PC-9 (cell line): ENCODE measurements at regions not wholly inside any gene's neighbourhood (a gene's known extent, or its start where the extent isn't known, plus 50 kb on each side); places are given as distances from the start of the nearest gene placed in this dataset.

Source experiments
- BruUV-seq: library from RNA; stranded (reverse); fragments of 400-500 nt; replicated peaks from 2 replicates; lab custom pipeline; 2021; lab: Mats Ljungman, UMichigan
- CTCF ChIA-PET: fragments of 300-600 bp; sonication (Branson Sonifier 250); formaldehyde crosslinking; loops from one replicate; lab custom pipeline; 2022; ENCODE audit warnings: antibody characterized with exemption; lab: Charles Lee
- POLR2A ChIA-PET: fragments of 300-600 bp; sonication (Branson Sonifier 250); formaldehyde crosslinking; loops from one replicate; lab custom pipeline; 2022; ENCODE audit warnings: antibody characterized with exemption; ENCODE audit not compliant: unreplicated experiment; lab: Charles Lee
- DNase-seq, 2 experiments: peaks; one replicate each; pipeline versions ENCODE4 v3.0.0 to v3.0.0-alpha.2; 2015 to 2022; ENCODE audit warnings: mixed read lengths in 1 of 2
- H2AFZ ChIP-seq: fragments of 200-600 bp; sonication (generic); 2 replicates; pipeline ENCODE4 v1.8.1; 2017; ENCODE audit warnings: antibody characterized with exemption
- H3F3A ChIP-seq: fragments of 200-600 bp; sonication (generic); 2 replicates; pipeline ENCODE4 v1.8.1; 2017; ENCODE audit warnings: antibody characterized with exemption, mild to moderate bottlenecking, low read depth; ENCODE audit not compliant: insufficient read depth
- H3K27ac ChIP-seq: fragments of 200-600 bp; sonication (generic); 2 replicates; pipeline ENCODE4 v1.6.1; 2016; ENCODE audit warnings: mixed run types
- H3K27me3 ChIP-seq: fragments of 200-600 bp; sonication (generic); 2 replicates; pipeline ENCODE4 v1.6.1; 2016; ENCODE audit warnings: low read depth, mixed run types; ENCODE audit not compliant: insufficient read depth
- H3K36me3 ChIP-seq: fragments of 200-600 bp; sonication (generic); 2 replicates; pipeline ENCODE4 v1.6.1; 2016; ENCODE audit warnings: low read depth, mixed run types
- H3K4me1 ChIP-seq: fragments of 200-600 bp; sonication (generic); replicated peaks from 2 replicates; pipeline ENCODE4 v1.6.1; 2016; ENCODE audit warnings: mixed run types; ENCODE audit not compliant: insufficient read depth
- H3K4me2 ChIP-seq: fragments of 200-600 bp; sonication (generic); 2 replicates; pipeline ENCODE4 v1.6.1; 2017; ENCODE audit warnings: mixed run types
- H3K4me3 ChIP-seq: fragments of 200-600 bp; sonication (generic); 2 replicates; pipeline ENCODE4 v1.6.1; 2016; ENCODE audit warnings: mixed run types
- H3K79me2 ChIP-seq: fragments of 200-600 bp; sonication (generic); 2 replicates; pipeline ENCODE4 v1.6.1; 2017; ENCODE audit warnings: low read depth, mixed run types
- H3K9me2 ChIP-seq: fragments of 200-600 bp; sonication (generic); 2 replicates; pipeline ENCODE4 v1.8.1; 2017; ENCODE audit warnings: mild to moderate bottlenecking; ENCODE audit not compliant: insufficient read depth
- H3K9me3 ChIP-seq: fragments of 200-600 bp; sonication (generic); 2 replicates; pipeline ENCODE4 v1.8.1; 2016; ENCODE audit warnings: low read depth; ENCODE audit not compliant: insufficient read depth
- H4K20me1 ChIP-seq: fragments of 200-600 bp; sonication (generic); 2 replicates; pipeline ENCODE4 v1.8.1; 2017; ENCODE audit not compliant: insufficient read depth
- EZH2 ChIP-seq: fragments of 200-600 bp; sonication (generic); IDR thresholded peaks from 2 replicates; pipeline ENCODE4 v1.8.0; 2017; ENCODE audit warnings: antibody characterized with exemption, low read depth
- intact Hi-C: fragments of 100-400 bp; cut with micrococcal nuclease; formaldehyde crosslinking; loops from one replicate; pipeline ENCODE4 v1.10.0; 2022; ENCODE audit not compliant: unreplicated experiment
- TF ChIP-seq, protein P1 (sequence below): fragments of 200-600 bp; sonication (generic); conservative IDR thresholded peaks from 2 replicates; pipeline ENCODE4 v1.6.1; 2017; ENCODE audit warnings: mixed run types, antibody characterized with exemption, mild to moderate bottlenecking, moderate library complexity

DNA sequence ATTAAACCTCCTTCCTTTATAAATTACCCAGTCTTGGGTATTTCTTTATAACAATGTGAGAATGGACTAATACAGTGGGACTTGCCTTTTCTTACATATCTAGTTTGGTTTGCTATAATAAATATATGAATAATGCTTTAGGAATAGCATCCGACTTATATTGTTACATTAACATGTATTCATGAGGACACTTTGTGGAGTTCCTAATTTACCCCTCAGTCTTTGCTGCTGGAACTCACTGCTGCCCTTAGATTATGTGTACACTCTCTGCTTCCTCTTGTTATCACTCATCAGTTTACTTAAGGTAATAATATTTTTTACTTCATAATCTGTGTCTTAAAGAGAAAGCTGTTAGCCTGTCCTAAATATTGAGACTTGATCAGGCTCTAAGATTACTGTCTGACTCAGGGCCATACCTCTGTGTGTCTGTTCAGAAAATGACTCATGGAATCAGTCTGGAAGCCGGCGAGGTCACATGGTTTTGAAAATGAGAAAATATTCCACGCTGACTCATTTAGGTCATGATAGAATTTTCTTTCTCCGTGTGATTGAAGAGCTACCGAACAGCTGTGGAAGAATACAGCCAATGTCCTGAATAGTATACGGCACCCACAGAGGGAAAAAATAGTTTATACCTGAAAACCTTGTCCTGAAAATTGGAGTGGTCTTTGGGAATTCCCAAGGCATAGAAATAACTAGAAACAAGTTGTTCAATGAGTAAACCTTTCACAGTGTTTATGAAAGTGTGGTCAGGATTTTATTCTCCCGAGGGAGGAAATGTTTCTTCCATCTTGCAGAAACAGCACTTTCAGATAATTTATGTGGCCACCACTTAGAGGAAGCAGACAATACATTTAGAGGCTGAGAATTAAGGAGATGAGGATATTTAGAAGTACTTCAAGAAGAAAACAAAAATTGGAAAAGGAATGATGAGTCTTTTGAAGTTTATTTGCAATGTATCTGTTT is 156.4 kb downstream of the DSEL start:
- Histone ChIP-seq H4K20me1 (no peaks in the 10 kb centered on the region), H3F3A (no peaks in the 10 kb centered on the region), H3K27me3 (no peaks in the 10 kb centered on the region), H3K4me1 (peaks cover 14% of the 10 kb centered on the region), H3K9me3 (no peaks in the 10 kb centered on the region), H3K79me2 (no peaks in the 10 kb centered on the region), H3K4me3 (peak overlapping the region; percentile 41; the same call in 1 of the 2 replicates), H3K36me3 (no peaks in the 10 kb centered on the region), H3K9me2 (no peaks in the 10 kb centered on the region), H3K27ac (peak overlapping the region; percentile 63), H2AFZ (peak overlapping the region; percentile 82), H3K4me2 (peak overlapping the region; percentile 72)
- TF ChIP-seq EZH2, result no peak
- DNase-seq, result peak; percentile 42 to 84
- no TSS peak for BruUV-seq
- ChIA-PET POLR2A (interaction anchor here (0.6 kb wide), 1 partner anchor 1300 kb away, joined by 7 read pairs; no protein-coding TSS in a partner anchor), CTCF (no interaction called here)
- intact Hi-C loops, result loop anchor here (2.0 kb wide), 1 partner anchor 65 kb away; no protein-coding TSS in a partner anchor

DNA sequence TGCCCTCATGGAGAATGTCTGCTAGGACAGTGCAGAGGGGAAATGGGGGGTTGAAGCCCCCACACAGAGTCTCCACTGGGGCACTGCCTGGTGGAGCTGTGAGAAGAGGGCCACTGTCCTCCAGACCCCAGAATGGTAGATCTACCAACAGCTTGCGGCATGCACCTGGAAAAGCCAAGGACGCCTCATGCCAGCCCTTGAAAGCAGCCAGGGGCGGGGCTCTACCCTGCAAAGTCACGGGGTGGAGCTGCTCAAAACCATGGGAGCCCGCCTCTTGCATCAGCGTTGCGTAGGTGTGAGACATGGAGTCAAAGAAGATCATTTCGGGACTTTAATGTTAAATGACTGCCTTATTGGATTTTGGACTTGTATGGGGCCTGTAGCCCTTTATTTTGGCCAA is 157.6 kb downstream of the DSEL start:
- intact Hi-C loops, result no loop called here
- CTCF ChIA-PET, result no interaction called here
- no peaks in the 10 kb centered on the region for H3K9me3 ChIP-seq

DNA sequence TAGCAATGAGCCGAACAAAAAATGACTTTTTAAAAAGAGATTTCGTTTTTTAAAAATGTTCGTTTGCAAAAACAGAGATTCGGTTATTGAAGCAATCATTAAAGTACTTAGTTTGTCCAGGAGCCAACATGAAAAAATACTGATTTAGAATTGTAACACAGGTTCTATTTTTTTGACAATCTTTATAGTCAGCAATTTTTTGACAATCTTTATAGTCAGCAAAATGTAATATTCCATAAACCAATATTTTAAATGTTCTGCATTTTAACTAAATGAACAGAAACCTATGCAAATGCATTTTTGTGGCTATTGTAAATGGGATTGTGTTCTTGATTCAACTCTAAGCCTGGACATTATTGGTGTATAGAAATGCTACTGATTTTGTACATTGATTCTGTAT is 161.8 kb downstream of the DSEL start:
- POLR2A ChIA-PET, result no interaction called here
- H3K4me3 ChIP-seq, result no peak overlapping the region
- H3K27ac ChIP-seq, result no peak overlapping the region
- H3K9me3 ChIP-seq, result no peaks in the 10 kb centered on the region
- peaks cover 4% of the 10 kb centered on the region for H3K4me1 ChIP-seq
- H3F3A ChIP-seq, result no peaks in the 10 kb centered on the region
- no TSS peak for BruUV-seq
- TF ChIP-seq, protein P1, sequence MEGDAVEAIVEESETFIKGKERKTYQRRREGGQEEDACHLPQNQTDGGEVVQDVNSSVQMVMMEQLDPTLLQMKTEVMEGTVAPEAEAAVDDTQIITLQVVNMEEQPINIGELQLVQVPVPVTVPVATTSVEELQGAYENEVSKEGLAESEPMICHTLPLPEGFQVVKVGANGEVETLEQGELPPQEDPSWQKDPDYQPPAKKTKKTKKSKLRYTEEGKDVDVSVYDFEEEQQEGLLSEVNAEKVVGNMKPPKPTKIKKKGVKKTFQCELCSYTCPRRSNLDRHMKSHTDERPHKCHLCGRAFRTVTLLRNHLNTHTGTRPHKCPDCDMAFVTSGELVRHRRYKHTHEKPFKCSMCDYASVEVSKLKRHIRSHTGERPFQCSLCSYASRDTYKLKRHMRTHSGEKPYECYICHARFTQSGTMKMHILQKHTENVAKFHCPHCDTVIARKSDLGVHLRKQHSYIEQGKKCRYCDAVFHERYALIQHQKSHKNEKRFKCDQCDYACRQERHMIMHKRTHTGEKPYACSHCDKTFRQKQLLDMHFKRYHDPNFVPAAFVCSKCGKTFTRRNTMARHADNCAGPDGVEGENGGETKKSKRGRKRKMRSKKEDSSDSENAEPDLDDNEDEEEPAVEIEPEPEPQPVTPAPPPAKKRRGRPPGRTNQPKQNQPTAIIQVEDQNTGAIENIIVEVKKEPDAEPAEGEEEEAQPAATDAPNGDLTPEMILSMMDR, result no peak
- TF ChIP-seq EZH2, result no peak
- H3K4me2 ChIP-seq, result no peak overlapping the region
- no peak for DNase-seq
- H3K79me2 ChIP-seq, result no peaks in the 10 kb centered on the region
- H3K9me2 ChIP-seq, result no peaks in the 10 kb centered on the region
- CTCF ChIA-PET, result no interaction called here
- no peaks in the 10 kb centered on the region for H3K27me3 ChIP-seq
- H2AFZ ChIP-seq, result no peak overlapping the region
- no peaks in the 10 kb centered on the region for H4K20me1 ChIP-seq
- intact Hi-C loops, result no loop called here
- H3K36me3 ChIP-seq, result no peaks in the 10 kb centered on the region

More for the DNA sequence above, 157.6 kb downstream of the DSEL start:
- TF ChIP-seq, protein P1, result no peak
- no peak for TF ChIP-seq EZH2
- Histone ChIP-seq H3K27me3 (no peaks in the 10 kb centered on the region), H3K4me2 (no peak overlapping the region), H3K9me2 (no peaks in the 10 kb centered on the region), H2AFZ (no peak overlapping the region), H3K4me3 (no peak overlapping the region), H3K36me3 (no peaks in the 10 kb centered on the region), H3K27ac (no peak overlapping the region), H3K4me1 (peaks cover 14% of the 10 kb centered on the region), H3K79me2 (no peaks in the 10 kb centered on the region), H3F3A (no peaks in the 10 kb centered on the region), H4K20me1 (no peaks in the 10 kb centered on the region)
- DNase-seq, result no peak
- POLR2A ChIA-PET, result no interaction called here
- BruUV-seq, result no TSS peak
